NCI-H748 treated with DMSO at 0.1 percent for 48 hours (cell line): ENCODE measurements at regions not wholly inside any gene's neighbourhood (a gene's known extent, or its start where the extent isn't known, plus 50 kb on each side); places are given as distances from the start of the nearest gene placed in this dataset.

ENCODE experiments used
- DNase-seq: peaks from one replicate; lab custom pipeline; 2025; lab: John Stamatoyannopoulos, UW

- DNase-seq, result peak; percentile 53
Observed at GRCh38 chr10:78688901-78689583, 379.7 kb upstream of the ZMIZ1 start.

- no peak for DNase-seq
Observed at GRCh38 chr10:78689584-78689935, 379.2 kb upstream of the ZMIZ1 start.

GRCh38 chr10:78690354-78691111 is 378.2 kb upstream of the ZMIZ1 start:
- no peak for DNase-seq

- DNase-seq, result no peak
Observed at GRCh38 chr10:78691301-78692030, 377.3 kb upstream of the ZMIZ1 start.

- DNase-seq, result no peak
Observed at GRCh38 chr10:78692071-78692470, 376.7 kb upstream of the ZMIZ1 start.

- DNase-seq, result no peak
Observed at GRCh38 chr10:78695846-78696245, 372.9 kb upstream of the ZMIZ1 start.

GRCh38 chr10:78696791-78697395 is 371.9 kb upstream of the ZMIZ1 start:
- peak; percentile 23 for DNase-seq

- DNase-seq, result no peak
Observed at GRCh38 chr10:78699971-78700370, 368.8 kb upstream of the ZMIZ1 start.

- no peak for DNase-seq
Observed at GRCh38 chr10:78700413-78700812, 368.4 kb upstream of the ZMIZ1 start.

- DNase-seq, result no peak
Observed at GRCh38 chr10:78700816-78701520, 367.8 kb upstream of the ZMIZ1 start.

GRCh38 chr10:78702186-78702585 is 366.6 kb upstream of the ZMIZ1 start:
- DNase-seq, result no peak

GRCh38 chr10:78702876-78703275 is 365.9 kb upstream of the ZMIZ1 start:
- DNase-seq, result no peak

GRCh38 chr10:78703593-78703992 is 365.2 kb upstream of the ZMIZ1 start:
- DNase-seq, result no peak

GRCh38 chr10:78706256-78706655 is 362.5 kb upstream of the ZMIZ1 start:
- no peak for DNase-seq

GRCh38 chr10:78706726-78707540 is 361.8 kb upstream of the ZMIZ1 start:
- no peak for DNase-seq

- DNase-seq, result no peak
Observed at GRCh38 chr10:78707745-78708144, 361.0 kb upstream of the ZMIZ1 start.

GRCh38 chr10:78712147-78712546 is 356.6 kb upstream of the ZMIZ1 start:
- DNase-seq, result no peak

- no peak for DNase-seq
Observed at GRCh38 chr10:78713659-78714058, 355.1 kb upstream of the ZMIZ1 start.

GRCh38 chr10:78714225-78714624 is 354.5 kb upstream of the ZMIZ1 start:
- no peak for DNase-seq

- no peak for DNase-seq
Observed at GRCh38 chr10:78715435-78715834, 353.3 kb upstream of the ZMIZ1 start.

- no peak for DNase-seq
Observed at GRCh38 chr10:78716043-78716660, 352.6 kb upstream of the ZMIZ1 start.
